Fibroblast of the aortic adventitia (primary cell): ENCODE measurements at regions not wholly inside any gene's neighbourhood (a gene's known extent, or its start where the extent isn't known, plus 50 kb on each side); places are given as distances from the start of the nearest gene placed in this dataset.

Experiments used
- DNase-seq: peaks from one replicate; pipeline ENCODE4 v3.0.0-alpha.2; 2010; ENCODE audit warnings: low read depth
- H3K4me3 ChIP-seq: 2 replicates; pipeline ENCODE4 v1.5.1; 2011; ENCODE audit warnings: low read depth, mild to moderate bottlenecking, control low read depth, low read length, moderate library complexity
- TF ChIP-seq, protein P1 (sequence below): IDR thresholded peaks from 2 replicates; pipeline ENCODE4 v1.5.1; 2011; ENCODE audit warnings: mild to moderate bottlenecking, low read length, control low read depth, inconsistent platforms; ENCODE audit not compliant: insufficient read depth

- peak; percentile 6 for DNase-seq
- TF ChIP-seq, protein P1, sequence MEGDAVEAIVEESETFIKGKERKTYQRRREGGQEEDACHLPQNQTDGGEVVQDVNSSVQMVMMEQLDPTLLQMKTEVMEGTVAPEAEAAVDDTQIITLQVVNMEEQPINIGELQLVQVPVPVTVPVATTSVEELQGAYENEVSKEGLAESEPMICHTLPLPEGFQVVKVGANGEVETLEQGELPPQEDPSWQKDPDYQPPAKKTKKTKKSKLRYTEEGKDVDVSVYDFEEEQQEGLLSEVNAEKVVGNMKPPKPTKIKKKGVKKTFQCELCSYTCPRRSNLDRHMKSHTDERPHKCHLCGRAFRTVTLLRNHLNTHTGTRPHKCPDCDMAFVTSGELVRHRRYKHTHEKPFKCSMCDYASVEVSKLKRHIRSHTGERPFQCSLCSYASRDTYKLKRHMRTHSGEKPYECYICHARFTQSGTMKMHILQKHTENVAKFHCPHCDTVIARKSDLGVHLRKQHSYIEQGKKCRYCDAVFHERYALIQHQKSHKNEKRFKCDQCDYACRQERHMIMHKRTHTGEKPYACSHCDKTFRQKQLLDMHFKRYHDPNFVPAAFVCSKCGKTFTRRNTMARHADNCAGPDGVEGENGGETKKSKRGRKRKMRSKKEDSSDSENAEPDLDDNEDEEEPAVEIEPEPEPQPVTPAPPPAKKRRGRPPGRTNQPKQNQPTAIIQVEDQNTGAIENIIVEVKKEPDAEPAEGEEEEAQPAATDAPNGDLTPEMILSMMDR = peak; percentile 46
- no peak overlapping the region for H3K4me3 ChIP-seq
These were observed 92.7 kb upstream of the GPR26 start for GRCh38 chr10:123573236-123574108.

- DNase-seq = no peak
- TF ChIP-seq, protein P1 = no peak
- H3K4me3 ChIP-seq = no peak overlapping the region
These were observed 92.0 kb upstream of the GPR26 start for GRCh38 chr10:123574109-123574698.

- TF ChIP-seq, protein P1 = no peak
- H3K4me3 ChIP-seq = no peak overlapping the region
- no peak for DNase-seq
These were observed 91.0 kb upstream of the GPR26 start for GRCh38 chr10:123575105-123575504.

- H3K4me3 ChIP-seq = no peak overlapping the region
- no peak for DNase-seq
- TF ChIP-seq, protein P1 = no peak
These were observed 89.4 kb upstream of the GPR26 start for GRCh38 chr10:123576706-123577105.

DNA sequence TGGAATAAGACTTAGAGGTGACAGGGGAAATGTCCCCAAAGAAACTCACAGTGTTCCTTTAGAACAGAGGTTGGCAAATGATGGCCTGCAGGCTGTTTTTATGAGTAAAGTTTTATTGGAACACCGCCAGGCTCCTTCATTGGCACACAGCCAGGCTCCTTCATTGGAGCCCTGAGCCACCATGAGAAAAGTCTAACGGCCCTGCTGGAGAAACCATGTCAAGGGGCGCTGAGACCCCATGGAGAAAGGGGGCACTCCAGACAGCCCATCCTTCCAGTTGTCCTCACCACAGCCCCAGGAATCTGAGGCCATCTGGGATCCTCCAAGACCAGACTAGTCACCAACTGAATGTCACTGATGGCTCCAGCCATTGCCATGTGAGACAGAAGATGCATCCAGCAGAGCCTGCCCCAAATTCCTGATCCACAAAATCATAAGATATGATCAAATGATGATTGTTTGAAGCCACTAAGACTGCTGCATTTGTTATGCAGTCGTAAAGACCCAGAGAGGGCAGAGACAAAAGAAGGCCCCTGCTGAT is 88.2 kb upstream of the GPR26 start:
- H3K4me3 ChIP-seq = no peak overlapping the region
- no peak for DNase-seq
- TF ChIP-seq, protein P1 = no peak

GRCh38 chr10:123578721-123579120 is 87.4 kb upstream of the GPR26 start:
- TF ChIP-seq, protein P1 = no peak
- no peak for DNase-seq
- no peak overlapping the region for H3K4me3 ChIP-seq
